ENCODE measurements at regions not wholly inside any gene's neighbourhood (a gene's known extent, or its start where the extent isn't known, plus 50 kb on each side); places are given as distances from the start of the nearest gene placed in this dataset.

GRCh38 chr13:105928901-105929300, 606.6 kb downstream of the EFNB2 start:
- FAIRE-seq (no peak), DNase-seq (ENCODE audit: low read depth) (no peak)
- Histone ChIP-seq H3K27me3 (ENCODE audit: control insufficient read depth, insufficient read depth, low read length) (no peaks in the 10 kb centered on the region), H3K4me3 (ENCODE audit: low read depth, low read length) (no peak overlapping the region), H3K36me3 (ENCODE audit: control insufficient read depth, insufficient read depth, low read length) (no peaks in the 10 kb centered on the region)
- TF ChIP-seq CTCF (IDR thresholded peaks at IDR 0.05; ENCODE audit: insufficient read depth, low read length, severe bottlenecking): no peak

GRCh38 chr13:105928048-105928447, 607.4 kb downstream of the EFNB2 start:
- no peaks in the 10 kb centered on the region for H3K36me3 ChIP-seq (ENCODE audit: control insufficient read depth, insufficient read depth, low read length)
- DNase-seq (ENCODE audit: low read depth) (no peak), FAIRE-seq (no peak)
- no peak overlapping the region for H3K4me3 ChIP-seq (ENCODE audit: low read depth, low read length)
- TF ChIP-seq CTCF (IDR thresholded peaks at IDR 0.05; ENCODE audit: insufficient read depth, low read length, severe bottlenecking): no peak
- H3K27me3 ChIP-seq (ENCODE audit: control insufficient read depth, insufficient read depth, low read length): no peaks in the 10 kb centered on the region

- TF ChIP-seq CTCF (IDR thresholded peaks at IDR 0.05; ENCODE audit: insufficient read depth, low read length, severe bottlenecking): no peak
- FAIRE-seq (no peak), DNase-seq (ENCODE audit: low read depth) (peak; percentile 99)
- H3K4me3 ChIP-seq (ENCODE audit: low read depth, low read length): no peak overlapping the region
- H3K27me3 ChIP-seq (ENCODE audit: control insufficient read depth, insufficient read depth, low read length): no peaks in the 10 kb centered on the region
- no peaks in the 10 kb centered on the region for H3K36me3 ChIP-seq (ENCODE audit: control insufficient read depth, insufficient read depth, low read length)
These were observed 610.0 kb downstream of the EFNB2 start for GRCh38 chr13:105925496-105925895.

- no peak overlapping the region for H3K4me3 ChIP-seq (ENCODE audit: low read depth, low read length)
- FAIRE-seq (no peak), DNase-seq (ENCODE audit: low read depth) (no peak)
- no peaks in the 10 kb centered on the region for H3K27me3 ChIP-seq (ENCODE audit: control insufficient read depth, insufficient read depth, low read length)
- H3K36me3 ChIP-seq (ENCODE audit: control insufficient read depth, insufficient read depth, low read length): no peaks in the 10 kb centered on the region
- TF ChIP-seq CTCF (IDR thresholded peaks at IDR 0.05; ENCODE audit: insufficient read depth, low read length, severe bottlenecking): no peak
These were observed 613.8 kb downstream of the EFNB2 start for GRCh38 chr13:105921711-105922110.

- no peak for TF ChIP-seq CTCF (IDR thresholded peaks at IDR 0.05; ENCODE audit: insufficient read depth, low read length, severe bottlenecking)
- H3K4me3 ChIP-seq (ENCODE audit: low read depth, low read length): no peak overlapping the region
- H3K27me3 ChIP-seq (ENCODE audit: control insufficient read depth, insufficient read depth, low read length): no peaks in the 10 kb centered on the region
- DNase-seq (ENCODE audit: low read depth) (peak; percentile 96), FAIRE-seq (no peak)
- H3K36me3 ChIP-seq (ENCODE audit: control insufficient read depth, insufficient read depth, low read length): no peaks in the 10 kb centered on the region
These were observed 615.1 kb downstream of the EFNB2 start for GRCh38 chr13:105920370-105920769.
